HG03571 (cell line): ENCODE measurements at regions not wholly inside any gene's neighbourhood (a gene's known extent, or its start where the extent isn't known, plus 50 kb on each side); places are given as distances from the start of the nearest gene placed in this dataset.

Experiments used
- ATAC-seq: cut with Tn5 transposase; IDR thresholded peaks from one replicate; pipeline ENCODE4 v1.9.1; 2021; ENCODE audit not compliant: unreplicated experiment

DNA sequence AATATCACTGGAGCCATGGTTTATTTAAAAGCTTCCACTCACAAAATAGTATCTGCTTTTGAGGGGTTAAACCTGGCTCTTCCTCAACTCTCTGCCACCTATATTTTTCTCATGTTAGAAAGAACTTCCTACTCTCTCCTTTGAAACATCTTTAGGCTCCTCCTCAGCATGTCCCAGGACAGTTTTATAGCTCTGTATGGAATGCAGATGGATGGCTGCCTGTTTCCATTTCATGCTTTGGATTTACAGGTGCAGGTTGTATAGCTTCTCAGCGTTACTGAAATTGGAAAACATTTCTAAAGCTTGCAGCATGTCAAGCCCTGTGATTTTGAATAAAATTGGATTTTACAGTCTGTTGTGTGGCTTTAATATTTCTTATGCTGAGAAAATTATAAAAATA, 314.0 kb downstream of the NDFIP2 start:
- ATAC-seq: no peak

DNA sequence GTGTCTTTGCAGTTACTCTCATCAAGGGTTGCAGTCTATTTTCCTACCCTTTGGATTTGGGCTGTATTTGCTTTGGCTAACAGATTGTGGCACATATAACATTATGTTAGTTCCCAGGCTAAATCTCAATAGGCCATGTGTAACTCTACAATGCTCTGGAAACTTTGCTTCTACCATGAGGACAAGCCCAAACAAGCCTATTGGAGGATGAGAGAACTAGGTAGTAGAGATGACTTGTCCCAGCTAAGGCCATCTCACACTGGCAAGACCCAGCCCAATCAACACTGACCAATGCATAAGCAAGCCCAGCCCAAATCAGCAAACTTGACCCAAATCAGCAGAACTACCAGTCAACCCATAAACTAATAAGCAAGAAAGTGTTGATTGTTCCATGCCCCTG, 311.8 kb downstream of the NDFIP2 start:
- no peak for ATAC-seq

DNA sequence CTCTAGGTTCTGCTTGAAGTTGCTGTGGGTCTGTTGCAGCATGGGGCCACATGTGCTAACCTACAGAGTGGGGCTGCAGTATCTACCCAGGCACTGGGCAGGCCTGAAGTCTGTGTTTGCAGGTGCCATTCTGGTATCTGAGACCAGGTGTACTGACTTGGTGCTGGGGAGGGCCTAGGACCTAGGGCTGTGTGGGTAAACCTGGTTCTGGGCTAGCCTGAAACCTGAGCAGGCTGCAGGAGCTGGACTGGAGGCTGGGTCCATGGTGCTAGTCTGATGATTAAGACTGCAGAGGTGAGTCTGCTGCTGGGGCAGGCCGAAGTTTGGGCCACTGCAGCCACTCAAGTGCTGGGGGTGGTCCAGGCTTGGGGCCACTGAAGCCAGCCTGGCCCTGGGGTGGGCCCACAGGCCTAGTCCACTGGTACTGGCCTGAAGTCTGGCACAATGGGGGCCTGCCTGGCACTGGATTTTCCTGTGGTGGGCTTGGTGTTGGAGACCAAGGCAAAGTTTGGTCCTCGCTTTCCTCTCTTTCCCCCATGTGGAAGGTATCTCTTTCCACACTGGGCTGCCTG, 310.6 kb downstream of the NDFIP2 start:
- ATAC-seq: no peak

DNA sequence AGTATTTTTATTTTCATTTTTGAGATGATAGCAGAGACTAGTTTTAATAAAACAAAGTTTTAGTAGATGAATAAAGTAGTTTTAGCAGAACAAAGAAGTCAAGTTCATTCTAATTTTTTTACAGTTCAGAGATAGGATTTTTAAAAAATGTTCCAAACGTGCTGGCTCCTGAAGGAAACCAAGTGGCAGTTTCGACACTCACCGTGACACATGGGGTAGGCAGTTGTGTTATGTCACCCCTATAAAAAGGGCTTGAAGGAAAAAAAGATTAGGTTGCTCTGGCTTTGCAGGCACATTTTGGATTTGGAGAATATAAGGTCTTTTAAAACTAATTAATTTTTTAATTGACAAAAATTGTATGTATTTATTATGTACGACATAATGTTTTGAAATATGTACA, 305.2 kb downstream of the NDFIP2 start:
- no peak for ATAC-seq

DNA sequence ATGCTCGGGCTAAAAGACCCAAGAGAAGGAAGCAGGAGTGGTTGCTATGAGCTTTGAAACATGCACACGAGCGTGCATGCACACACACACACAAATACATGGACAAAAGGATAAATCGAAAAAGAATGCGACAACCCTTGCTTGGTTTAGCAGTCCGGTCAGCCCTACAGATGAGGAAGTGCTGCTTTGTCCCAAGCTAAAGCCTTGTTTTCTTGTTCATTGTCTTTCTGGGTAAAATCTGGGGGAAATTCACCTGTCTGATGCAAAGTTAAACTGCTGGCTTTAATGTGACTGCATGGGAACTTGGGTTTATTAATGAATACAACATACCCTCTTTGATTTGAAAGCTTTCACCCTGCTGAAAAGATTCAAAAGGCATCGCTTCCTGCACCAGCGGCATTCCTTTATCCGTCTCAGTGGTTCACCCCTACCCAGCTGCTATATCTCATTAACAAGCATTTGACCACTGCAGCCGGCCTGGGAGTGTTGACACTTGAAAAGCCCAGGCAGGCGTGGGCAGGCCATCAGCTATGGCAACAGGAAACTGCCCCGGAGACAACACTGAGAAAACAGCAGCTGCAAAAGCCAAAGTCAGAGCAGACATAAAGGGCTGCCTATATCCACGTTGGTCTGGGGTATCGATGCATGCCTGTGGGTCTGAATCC, 301.7 kb downstream of the NDFIP2 start:
- ATAC-seq: no peak

DNA sequence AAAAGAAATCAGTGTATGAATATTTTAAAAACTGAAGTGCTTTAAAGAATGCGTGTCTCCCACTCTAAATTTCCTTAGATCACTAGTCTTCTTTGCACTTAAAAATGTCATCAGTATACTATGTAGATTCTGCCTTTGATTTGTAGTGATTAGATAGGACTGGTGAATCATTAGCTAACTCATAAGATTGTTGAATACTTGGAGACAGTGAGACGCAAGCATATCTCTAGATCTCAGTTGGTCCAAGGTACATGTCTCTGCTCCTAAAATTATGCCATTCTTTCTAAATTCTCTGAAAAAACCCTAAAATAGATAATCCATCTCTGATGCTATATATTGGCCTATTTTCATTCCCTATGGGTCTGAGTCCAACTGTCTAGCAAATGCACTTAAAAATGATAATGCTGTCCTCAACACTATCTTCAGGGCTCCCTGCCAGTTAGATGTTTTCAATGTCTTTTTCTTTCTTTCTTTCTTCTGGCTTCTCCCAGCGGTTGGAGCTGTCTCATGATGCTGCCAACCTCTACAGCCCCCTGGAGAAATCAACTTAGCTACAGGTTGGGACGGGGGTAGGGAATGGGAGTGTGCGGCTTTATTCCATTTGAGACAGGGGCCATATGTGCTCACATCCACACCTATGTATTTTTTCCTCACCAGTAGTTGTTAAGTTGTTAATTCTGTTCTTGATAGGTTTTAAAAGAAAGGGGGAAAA, 301.0 kb downstream of the NDFIP2 start:
- ATAC-seq: no peak

DNA sequence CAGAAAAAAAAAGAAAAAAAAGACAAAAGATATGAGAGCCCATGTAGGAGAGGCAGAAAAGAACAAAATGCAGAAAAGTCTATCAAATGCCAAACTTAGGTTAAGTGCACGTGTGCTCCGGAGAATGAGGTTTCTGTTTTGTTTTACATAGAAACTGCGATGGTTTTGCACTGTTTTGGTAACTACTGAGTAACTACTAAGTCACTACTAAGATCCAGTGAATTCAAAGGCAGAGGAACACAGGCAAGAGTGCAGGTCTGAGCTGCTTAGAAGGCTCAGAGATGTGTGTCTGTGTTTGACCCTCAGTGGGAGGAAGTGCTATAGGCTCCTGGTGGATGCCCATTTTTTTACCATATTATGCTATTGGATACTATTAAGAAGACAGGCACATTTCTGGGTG, 299.3 kb downstream of the NDFIP2 start:
- no peak for ATAC-seq

DNA sequence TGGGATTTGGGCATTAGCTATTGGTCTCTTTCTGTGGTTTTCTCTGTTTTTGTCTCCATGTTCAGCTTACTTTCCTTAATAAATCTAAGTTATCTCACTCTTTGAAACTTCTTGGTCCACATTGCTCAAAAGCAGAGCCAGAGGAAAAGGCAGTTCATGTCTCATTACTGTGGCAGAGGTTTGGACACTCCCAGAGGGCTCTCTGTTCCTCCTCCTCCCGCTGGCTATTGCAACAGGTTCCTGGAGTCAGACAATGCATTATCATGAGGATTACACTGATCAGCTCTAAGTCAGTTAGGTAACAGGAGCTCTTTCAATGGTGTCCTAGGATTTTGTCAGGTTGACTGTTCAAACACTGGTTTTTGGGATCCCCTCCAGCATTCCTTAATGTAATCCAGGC, 298.8 kb downstream of the NDFIP2 start:
- ATAC-seq: no peak

DNA sequence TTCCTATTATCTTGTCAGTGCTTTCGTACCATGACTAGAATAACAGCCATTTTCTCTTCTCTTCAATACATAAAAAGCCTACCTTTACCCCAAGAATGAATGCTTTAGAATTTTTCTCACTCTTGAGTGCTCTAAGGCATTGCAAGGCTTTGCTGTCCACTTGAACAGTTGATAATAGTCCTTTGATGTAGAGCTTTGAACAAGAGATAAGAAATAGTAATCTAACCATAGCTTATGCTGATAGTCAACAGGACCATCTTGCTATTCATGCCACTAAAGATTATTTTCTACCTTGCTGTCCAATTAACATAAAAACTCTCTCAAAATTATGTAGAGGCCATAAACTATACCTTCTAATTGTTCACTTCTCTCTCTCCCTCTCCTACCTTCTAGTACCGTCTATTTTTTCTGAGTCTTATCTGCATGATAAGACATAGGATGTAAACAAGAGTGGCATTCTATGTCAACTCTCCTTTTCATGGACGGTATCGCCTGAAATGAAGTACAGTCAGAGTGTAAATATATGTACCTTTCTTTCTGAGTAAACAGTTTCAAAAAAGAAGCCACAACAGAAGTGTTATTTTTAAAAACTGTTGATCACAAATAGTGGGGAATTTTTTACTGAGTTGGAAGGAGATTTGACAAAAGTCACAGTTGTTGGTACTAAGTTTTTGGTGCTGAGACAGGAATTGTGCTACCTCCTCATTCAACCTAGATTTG, 297.9 kb downstream of the NDFIP2 start:
- no peak for ATAC-seq

DNA sequence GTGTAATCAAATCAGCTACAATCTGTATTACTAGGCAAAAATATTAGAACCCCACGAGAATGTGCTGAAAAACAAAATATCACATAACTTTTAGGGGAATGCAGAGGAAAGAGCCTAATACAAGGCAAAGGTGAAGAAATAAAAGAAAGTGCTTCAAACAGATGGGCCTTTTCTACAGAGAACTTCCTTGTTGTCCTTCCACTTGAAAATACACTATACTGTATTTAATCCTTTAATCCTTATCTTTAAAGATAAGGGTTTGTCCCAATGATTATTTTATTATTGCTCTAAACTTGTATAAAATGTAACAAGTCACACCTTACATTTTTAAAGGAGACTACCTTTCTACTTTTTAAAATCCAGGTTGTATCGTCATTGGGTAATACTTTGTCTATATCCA, 296.5 kb downstream of the NDFIP2 start:
- no peak for ATAC-seq

DNA sequence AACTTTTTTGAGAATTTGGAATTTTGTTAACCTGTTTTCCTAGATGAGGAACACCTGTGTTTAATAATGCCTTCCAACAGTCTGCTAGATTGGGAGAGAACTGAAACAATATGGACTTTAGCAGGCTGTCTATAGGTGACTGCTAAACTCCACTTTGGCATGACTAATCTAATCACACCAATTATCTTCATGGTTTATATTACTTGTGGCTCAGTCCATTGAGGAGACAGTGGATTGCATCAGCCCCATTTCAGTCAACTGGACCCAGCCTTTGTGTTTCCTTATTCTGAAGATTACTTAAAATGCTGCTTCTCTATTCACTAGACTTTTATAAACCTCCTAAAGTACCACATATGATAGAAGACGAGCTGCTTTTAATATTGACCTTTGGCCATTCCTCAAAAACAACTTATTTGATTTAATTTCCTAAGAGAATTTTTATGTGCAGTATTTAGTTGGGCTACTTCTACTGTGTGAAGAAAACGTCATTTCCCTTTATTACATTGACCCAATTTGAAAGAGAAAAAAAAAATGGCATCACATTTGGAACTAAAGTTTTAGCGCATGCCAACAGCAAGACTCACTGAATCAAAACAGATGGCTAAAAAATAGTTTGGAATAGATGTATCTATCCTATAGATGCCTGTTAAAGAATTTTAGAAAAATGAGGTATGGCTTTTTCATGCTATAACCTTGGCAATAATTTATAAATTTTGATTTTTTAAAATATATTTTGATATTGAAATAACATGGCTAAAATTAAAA, 295.8 kb downstream of the NDFIP2 start:
- no peak for ATAC-seq

DNA sequence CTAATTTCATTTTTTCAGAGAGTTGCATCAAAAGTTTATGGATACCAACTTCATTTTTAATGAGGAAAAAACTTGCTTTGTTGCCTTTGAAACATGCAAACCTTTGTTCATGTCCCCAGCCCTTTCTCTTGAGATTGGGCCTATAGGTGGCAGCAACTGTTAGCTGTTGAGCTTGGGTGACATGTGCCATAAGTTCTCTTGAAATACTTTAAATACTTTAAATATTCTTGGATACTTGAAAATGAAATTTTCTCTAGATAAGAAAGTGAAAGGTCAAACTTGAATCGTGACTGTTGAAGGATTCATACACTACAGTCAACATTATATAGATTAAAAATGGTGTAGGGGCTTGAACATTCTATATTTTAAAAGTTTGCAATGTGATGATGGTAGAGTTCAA, 294.9 kb downstream of the NDFIP2 start:
- no peak for ATAC-seq

DNA sequence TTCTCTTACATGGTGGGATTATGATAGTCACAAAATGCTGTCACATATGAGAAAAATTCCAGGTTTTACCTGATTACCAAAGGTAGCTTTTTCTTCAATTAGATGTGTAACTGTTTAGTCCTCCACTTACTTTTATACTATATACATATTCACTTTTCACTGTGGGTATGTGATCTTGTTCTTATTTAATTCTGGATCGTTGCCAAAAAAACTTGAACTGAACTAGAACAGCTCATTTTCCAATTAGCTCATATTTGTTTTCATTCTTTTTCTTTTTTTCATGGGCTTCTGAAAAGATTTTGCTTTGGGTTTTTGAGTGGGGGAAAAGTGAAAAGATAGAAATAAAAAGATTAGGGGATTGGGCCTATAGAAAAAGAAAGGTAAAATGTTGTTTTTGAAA, 291.9 kb downstream of the NDFIP2 start:
- ATAC-seq: no peak

DNA sequence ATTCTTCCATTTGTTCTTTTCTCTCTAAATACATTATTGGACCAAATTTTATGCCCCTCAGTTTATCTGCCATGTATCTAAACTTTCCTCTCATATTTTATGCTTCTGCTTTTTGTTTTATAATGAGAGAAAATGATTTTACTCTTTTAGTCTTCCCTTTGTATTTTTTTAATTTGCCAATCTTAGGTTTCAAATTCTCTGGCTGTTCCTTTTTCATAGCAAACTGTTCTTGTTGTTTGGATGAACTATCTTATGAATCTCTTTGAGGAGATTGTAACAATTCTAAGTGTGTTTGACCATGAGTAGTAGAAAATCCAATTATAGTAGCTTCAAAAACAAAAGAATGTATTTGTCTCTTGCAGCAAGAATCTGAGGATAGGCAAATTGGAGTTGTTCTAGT, 290.5 kb downstream of the NDFIP2 start:
- ATAC-seq: no peak

DNA sequence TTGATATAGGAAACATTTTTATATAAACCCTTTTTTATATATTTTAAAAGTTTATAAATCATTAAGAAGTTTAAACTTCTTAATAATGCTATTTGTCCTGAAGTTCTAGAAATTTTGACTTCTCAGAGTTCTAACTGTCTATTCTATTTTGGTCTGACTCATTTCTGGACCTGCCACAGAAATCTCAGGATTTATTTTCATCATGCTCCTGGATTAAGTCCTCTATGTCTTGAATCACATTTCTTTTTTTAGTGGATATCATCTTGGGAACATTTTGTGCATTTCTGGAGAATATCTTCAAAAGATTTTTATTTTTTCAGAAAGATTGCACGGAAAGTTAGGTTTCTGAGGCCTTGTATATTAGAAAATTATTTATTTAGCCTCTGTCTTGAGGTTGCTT, 289.1 kb downstream of the NDFIP2 start:
- no peak for ATAC-seq

DNA sequence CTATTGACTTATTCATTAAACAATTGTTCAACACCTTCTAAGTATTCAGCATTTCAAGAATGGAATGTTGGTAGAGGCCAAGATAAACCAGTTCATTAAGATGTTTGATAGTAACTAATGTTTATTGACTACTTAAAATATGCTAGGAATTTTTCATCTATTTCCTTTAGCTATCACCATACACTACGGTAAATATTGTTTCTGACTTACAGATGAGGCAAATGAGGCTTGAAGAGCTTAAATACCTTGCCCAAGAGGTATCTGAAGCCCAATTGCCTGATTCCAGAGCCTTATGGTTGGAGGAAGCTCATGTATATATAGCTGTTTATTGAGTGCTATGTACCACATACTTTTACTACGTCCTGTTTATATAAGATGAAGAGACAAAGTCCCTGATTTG, 286.2 kb downstream of the NDFIP2 start:
- ATAC-seq: no peak

DNA sequence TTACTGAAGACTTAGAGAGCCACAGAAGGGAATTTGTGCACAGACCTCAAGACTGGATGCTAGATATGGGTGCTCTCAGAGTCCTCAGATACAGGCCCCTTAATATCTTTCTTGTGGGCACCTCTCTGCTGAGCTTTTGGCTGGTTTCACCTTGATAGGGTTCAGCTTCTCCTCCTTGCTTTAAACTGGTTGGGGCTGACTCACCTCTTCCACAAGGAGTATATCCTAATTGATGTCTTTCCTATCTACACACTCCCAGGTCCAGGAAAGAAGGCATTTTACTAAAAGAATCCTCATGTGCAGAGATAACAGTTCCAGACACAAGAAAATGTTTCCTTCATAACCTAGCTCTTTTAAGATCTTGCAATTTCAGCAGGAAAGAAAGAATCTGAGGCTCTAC, 284.4 kb downstream of the NDFIP2 start:
- ATAC-seq: no peak

DNA sequence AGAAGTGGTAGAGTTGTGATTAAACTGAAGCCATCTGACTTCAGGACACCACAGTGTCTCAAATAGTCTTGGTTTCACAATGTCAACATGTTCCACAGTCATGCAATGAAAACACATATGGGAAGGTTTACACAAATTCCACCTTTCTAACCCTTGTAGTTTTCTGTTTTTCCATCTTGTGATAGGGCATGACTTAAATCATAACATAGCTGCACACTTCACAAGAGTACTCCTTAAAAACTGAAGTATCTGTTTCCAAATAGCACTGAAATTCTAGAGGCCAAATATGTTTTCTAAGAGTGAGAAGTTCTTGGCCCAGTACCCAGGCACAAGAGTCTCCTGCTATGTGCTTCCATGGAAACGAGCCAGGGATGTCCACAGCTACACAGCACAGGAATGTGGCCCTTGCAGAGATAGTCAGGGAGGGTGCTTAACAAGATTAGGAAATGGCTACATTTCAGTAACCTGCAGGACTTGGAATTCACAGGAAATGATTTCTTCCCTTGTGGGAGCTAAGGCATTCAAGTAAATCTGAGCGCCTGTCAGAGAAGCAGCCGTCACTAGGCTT, 269.1 kb downstream of the NDFIP2 start:
- no peak for ATAC-seq

DNA sequence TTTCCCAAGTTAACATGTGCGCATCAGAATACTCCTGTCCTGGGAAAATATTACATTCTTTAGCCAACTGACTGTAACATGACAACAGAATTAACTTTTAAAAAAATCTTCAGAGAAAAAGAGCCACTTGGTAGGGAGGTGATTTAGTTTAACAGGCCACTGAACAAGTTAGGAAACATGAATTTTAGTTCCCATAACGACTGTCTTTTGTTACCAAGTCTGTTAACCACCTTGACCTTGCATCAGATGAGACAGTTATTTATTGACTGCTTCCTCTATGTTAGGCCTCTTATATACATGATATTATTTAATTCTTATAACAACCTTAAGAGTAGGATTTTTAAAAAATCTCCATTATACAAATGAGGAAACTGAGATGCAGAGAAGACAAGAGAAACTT, 268.6 kb downstream of the NDFIP2 start:
- no peak for ATAC-seq

DNA sequence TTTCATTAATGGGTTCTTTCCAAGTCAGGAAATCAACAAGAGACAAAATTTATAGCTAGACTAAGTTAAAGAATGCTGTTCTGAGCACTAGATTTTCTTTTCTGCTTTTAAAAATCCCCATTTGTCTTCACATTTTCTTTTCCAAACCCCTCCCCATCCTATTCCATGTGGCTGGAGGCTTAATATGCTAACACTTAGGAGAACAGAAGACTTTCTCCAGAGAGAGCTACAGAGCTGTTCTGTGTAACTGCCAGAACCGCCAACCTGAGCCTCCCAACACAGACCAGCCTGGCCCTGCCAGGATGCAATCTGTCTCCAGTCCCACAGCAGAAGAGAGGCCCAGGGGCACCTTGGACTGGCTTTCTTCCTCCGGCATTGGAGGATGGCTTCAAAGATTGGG, 264.1 kb downstream of the NDFIP2 start:
- no peak for ATAC-seq

DNA sequence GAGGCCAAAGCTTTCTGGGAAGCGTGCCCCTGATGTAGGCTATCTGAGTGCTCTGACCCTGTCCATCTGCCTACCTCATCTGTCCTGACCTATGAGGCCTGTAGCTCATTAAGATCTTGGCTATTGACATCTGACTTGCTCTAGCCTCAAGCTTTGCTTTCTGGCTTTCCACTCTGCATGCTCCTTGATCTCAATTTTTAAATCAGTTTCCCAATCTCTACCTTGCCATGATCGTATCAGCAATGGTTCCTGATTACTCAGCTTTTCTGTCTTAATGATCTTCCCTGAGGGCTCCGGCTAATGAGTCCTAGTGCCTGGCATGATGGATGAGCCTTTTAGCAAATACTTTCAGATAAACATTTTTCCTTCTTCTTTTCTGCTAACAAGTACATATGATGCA, 262.0 kb downstream of the NDFIP2 start:
- no peak for ATAC-seq
